ENCODE measurements at regions not wholly inside any gene's neighbourhood (a gene's known extent, or its start where the extent isn't known, plus 50 kb on each side); places are given as distances from the start of the nearest gene placed in this dataset.

GRCh38 chr18:53755914-53756609 lies 468.4 kb downstream of the MBD2 start:
- Mint-ChIP-seq H3K4me3 (no peak overlapping the region), H3K27me3 (ENCODE audit: low read depth) (peaks cover 5% of the 10 kb centered on the region), H3K27ac (ENCODE audit: unreplicated experiment) (no peak overlapping the region), H3K4me1 (peaks cover 12% of the 10 kb centered on the region), H3K36me3 (ENCODE audit: low read depth) (no peaks in the 10 kb centered on the region), H3K9me3 (no peaks in the 10 kb centered on the region)
- no peak for DNase-seq (ENCODE audit: low read depth, low spot score)
- TF ChIP-seq CTCF (conservative IDR thresholded peaks at IDR 0.05), result no peak

GRCh38 chr18:53754154-53754553 lies 470.3 kb downstream of the MBD2 start:
- peaks cover 8% of the 10 kb centered on the region for H3K27me3 Mint-ChIP-seq (ENCODE audit: low read depth)
- DNase-seq (ENCODE audit: low read depth, low spot score), result no peak
- H3K36me3 Mint-ChIP-seq (ENCODE audit: low read depth), result no peaks in the 10 kb centered on the region
- H3K9me3 Mint-ChIP-seq, result no peaks in the 10 kb centered on the region
- H3K4me3 Mint-ChIP-seq, result no peak overlapping the region
- H3K4me1 Mint-ChIP-seq, result peaks cover 12% of the 10 kb centered on the region
- no peak for TF ChIP-seq CTCF (conservative IDR thresholded peaks at IDR 0.05)
- H3K27ac Mint-ChIP-seq (ENCODE audit: unreplicated experiment), result no peak overlapping the region

- TF ChIP-seq CTCF (conservative IDR thresholded peaks at IDR 0.05), result no peak
- Mint-ChIP-seq H3K27me3 (ENCODE audit: low read depth) (peaks cover 8% of the 10 kb centered on the region), H3K36me3 (ENCODE audit: low read depth) (no peaks in the 10 kb centered on the region), H3K9me3 (no peaks in the 10 kb centered on the region), H3K4me3 (no peak overlapping the region), H3K4me1 (peaks cover 12% of the 10 kb centered on the region), H3K27ac (ENCODE audit: unreplicated experiment) (no peak overlapping the region)
- DNase-seq (ENCODE audit: low read depth, low spot score), result no peak
Measured at GRCh38 chr18:53753601-53754000, 470.9 kb downstream of the MBD2 start.

GRCh38 chr18:53752781-53753367 lies 471.6 kb downstream of the MBD2 start:
- H3K27ac Mint-ChIP-seq (ENCODE audit: unreplicated experiment), result no peak overlapping the region
- no peaks in the 10 kb centered on the region for H3K36me3 Mint-ChIP-seq (ENCODE audit: low read depth)
- H3K4me3 Mint-ChIP-seq, result no peak overlapping the region
- TF ChIP-seq CTCF (conservative IDR thresholded peaks at IDR 0.05), result no peak
- peaks cover 8% of the 10 kb centered on the region for H3K27me3 Mint-ChIP-seq (ENCODE audit: low read depth)
- no peak for DNase-seq (ENCODE audit: low read depth, low spot score)
- no peaks in the 10 kb centered on the region for H3K9me3 Mint-ChIP-seq
- H3K4me1 Mint-ChIP-seq, result peaks cover 12% of the 10 kb centered on the region

GRCh38 chr18:53749766-53750165 lies 474.7 kb downstream of the MBD2 start:
- H3K9me3 Mint-ChIP-seq, result no peaks in the 10 kb centered on the region
- TF ChIP-seq CTCF (conservative IDR thresholded peaks at IDR 0.05), result no peak
- H3K36me3 Mint-ChIP-seq (ENCODE audit: low read depth), result no peaks in the 10 kb centered on the region
- no peak for DNase-seq (ENCODE audit: low read depth, low spot score)
- H3K27ac Mint-ChIP-seq (ENCODE audit: unreplicated experiment), result no peak overlapping the region
- no peak overlapping the region for H3K4me3 Mint-ChIP-seq
- peaks cover 6% of the 10 kb centered on the region for H3K27me3 Mint-ChIP-seq (ENCODE audit: low read depth)
- peaks cover 12% of the 10 kb centered on the region for H3K4me1 Mint-ChIP-seq

All from neural crest cell (in vitro differentiated cells).